Astrocyte (in vitro differentiated cells and primary cell): ENCODE measurements at regions not wholly inside any gene's neighbourhood (a gene's known extent, or its start where the extent isn't known, plus 50 kb on each side); places are given as distances from the start of the nearest gene placed in this dataset.
A peak's percentile ranks its signal among the peaks of the same experiment; 100 is the strongest.

ENCODE experiments used
- DNase-seq: peaks from one replicate; pipeline ENCODE4 v3.0.0-alpha.2; 2010; ENCODE audit warnings: low read depth
- FAIRE-seq: peaks from 2 replicates; lab custom pipeline; 2011; peaks lifted over from hg19 to GRCh38; lab: Jason Lieb, UNC
- H2AFZ ChIP-seq: 2 replicates; pipeline ENCODE4 v1.6.0; 2012; ENCODE audit warnings: low read depth, low read length, inconsistent platforms
- H3K27ac ChIP-seq: 2 replicates; pipeline ENCODE4 v1.5.1; 2011; ENCODE audit warnings: low read depth, low read length, inconsistent platforms
- H3K27me3 ChIP-seq: 2 replicates; pipeline ENCODE4 v1.6.0; 2011; ENCODE audit warnings: low read length, inconsistent platforms; ENCODE audit not compliant: insufficient read depth
- H3K36me3 ChIP-seq: 2 replicates; pipeline ENCODE4 v1.5.1; 2011; ENCODE audit warnings: low read length, inconsistent platforms; ENCODE audit not compliant: insufficient read depth
- H3K4me1 ChIP-seq: 2 replicates; pipeline ENCODE4 v1.5.1; 2011; ENCODE audit warnings: low read length, inconsistent platforms; ENCODE audit not compliant: insufficient read depth
- H3K4me2 ChIP-seq: 2 replicates; pipeline ENCODE4 v1.6.0; 2012; ENCODE audit warnings: low read length, inconsistent platforms
- H3K4me3 ChIP-seq: 2 replicates; pipeline ENCODE4 v1.5.1; 2011; ENCODE audit warnings: low read depth, mild to moderate bottlenecking, low read length, inconsistent platforms; ENCODE audit not compliant: insufficient read depth
- H3K79me2 ChIP-seq: 2 replicates; pipeline ENCODE4 v1.6.0; 2012; ENCODE audit warnings: mild to moderate bottlenecking, low read length, inconsistent platforms; ENCODE audit not compliant: insufficient read depth
- H3K9ac ChIP-seq: 2 replicates; pipeline ENCODE4 v1.6.0; 2012; ENCODE audit warnings: mild to moderate bottlenecking, low read length, inconsistent platforms
- H3K9me3 ChIP-seq: 2 replicates; pipeline ENCODE4 v1.5.1; 2012; ENCODE audit warnings: low read depth, mild to moderate bottlenecking, low read length, inconsistent platforms; ENCODE audit not compliant: insufficient read depth
- H4K20me1 ChIP-seq: 2 replicates; pipeline ENCODE4 v1.6.0; 2012; ENCODE audit warnings: low read length, inconsistent platforms; ENCODE audit not compliant: insufficient read depth
- H3K27ac Mint-ChIP-seq: one replicate; pipeline ENCODE4 v1.8.0; 2021; ENCODE audit warnings: mild to moderate bottlenecking, mixed read lengths; ENCODE audit not compliant: unreplicated experiment
- H3K27me3 Mint-ChIP-seq: one replicate; pipeline ENCODE4 v1.8.0; 2021; ENCODE audit warnings: low read depth, mixed read lengths; ENCODE audit not compliant: unreplicated experiment
- H3K36me3 Mint-ChIP-seq: one replicate; pipeline ENCODE4 v1.8.0; 2021; ENCODE audit warnings: low read depth, mixed read lengths; ENCODE audit not compliant: unreplicated experiment
- H3K4me1 Mint-ChIP-seq: one replicate; pipeline ENCODE4 v1.8.0; 2021; ENCODE audit warnings: low read depth, mixed read lengths; ENCODE audit not compliant: unreplicated experiment
- H3K4me3 Mint-ChIP-seq: one replicate; pipeline ENCODE4 v1.8.0; 2021; ENCODE audit warnings: mild to moderate bottlenecking, moderate library complexity, mixed read lengths; ENCODE audit not compliant: unreplicated experiment
- H3K9me3 Mint-ChIP-seq: one replicate; pipeline ENCODE4 v1.8.0; 2021; ENCODE audit warnings: mild to moderate bottlenecking, mixed read lengths; ENCODE audit not compliant: unreplicated experiment
- EZH2 ChIP-seq: IDR thresholded peaks from 2 replicates; pipeline ENCODE4 v1.6.1; 2012; ENCODE audit warnings: mild to moderate bottlenecking, low read length, inconsistent platforms; ENCODE audit not compliant: insufficient read depth
- TF ChIP-seq, protein P1 (sequence below): IDR thresholded peaks from 2 replicates; pipeline ENCODE4 v1.5.1; 2011; ENCODE audit warnings: low read depth, mild to moderate bottlenecking, inconsistent platforms, low read length, moderate library complexity; ENCODE audit not compliant: insufficient read depth

GRCh38 chr1:193633093-193633492 lies 446.7 kb upstream of the B3GALT2 start:
- Mint-ChIP-seq H3K9me3 (no peaks in the 10 kb centered on the region), H3K4me3 (no peak overlapping the region), H3K4me1 (peaks cover 18% of the 10 kb centered on the region), H3K36me3 (no peaks in the 10 kb centered on the region), H3K27ac (no peak overlapping the region), H3K27me3 (no peaks in the 10 kb centered on the region)
- Histone ChIP-seq H3K36me3 (no peaks in the 10 kb centered on the region), H3K9me3 (no peaks in the 10 kb centered on the region), H3K4me2 (no peak overlapping the region), H2AFZ (no peak overlapping the region), H3K4me1 (no peaks in the 10 kb centered on the region), H3K27ac (no peak overlapping the region), H4K20me1 (no peaks in the 10 kb centered on the region), H3K9ac (no peak overlapping the region), H3K4me3 (no peak overlapping the region), H3K27me3 (no peaks in the 10 kb centered on the region), H3K79me2 (no peaks in the 10 kb centered on the region)
- TF ChIP-seq EZH2: no peak
- TF ChIP-seq, protein P1, sequence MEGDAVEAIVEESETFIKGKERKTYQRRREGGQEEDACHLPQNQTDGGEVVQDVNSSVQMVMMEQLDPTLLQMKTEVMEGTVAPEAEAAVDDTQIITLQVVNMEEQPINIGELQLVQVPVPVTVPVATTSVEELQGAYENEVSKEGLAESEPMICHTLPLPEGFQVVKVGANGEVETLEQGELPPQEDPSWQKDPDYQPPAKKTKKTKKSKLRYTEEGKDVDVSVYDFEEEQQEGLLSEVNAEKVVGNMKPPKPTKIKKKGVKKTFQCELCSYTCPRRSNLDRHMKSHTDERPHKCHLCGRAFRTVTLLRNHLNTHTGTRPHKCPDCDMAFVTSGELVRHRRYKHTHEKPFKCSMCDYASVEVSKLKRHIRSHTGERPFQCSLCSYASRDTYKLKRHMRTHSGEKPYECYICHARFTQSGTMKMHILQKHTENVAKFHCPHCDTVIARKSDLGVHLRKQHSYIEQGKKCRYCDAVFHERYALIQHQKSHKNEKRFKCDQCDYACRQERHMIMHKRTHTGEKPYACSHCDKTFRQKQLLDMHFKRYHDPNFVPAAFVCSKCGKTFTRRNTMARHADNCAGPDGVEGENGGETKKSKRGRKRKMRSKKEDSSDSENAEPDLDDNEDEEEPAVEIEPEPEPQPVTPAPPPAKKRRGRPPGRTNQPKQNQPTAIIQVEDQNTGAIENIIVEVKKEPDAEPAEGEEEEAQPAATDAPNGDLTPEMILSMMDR: no peak
- no peak for DNase-seq
- no peak for FAIRE-seq

DNA sequence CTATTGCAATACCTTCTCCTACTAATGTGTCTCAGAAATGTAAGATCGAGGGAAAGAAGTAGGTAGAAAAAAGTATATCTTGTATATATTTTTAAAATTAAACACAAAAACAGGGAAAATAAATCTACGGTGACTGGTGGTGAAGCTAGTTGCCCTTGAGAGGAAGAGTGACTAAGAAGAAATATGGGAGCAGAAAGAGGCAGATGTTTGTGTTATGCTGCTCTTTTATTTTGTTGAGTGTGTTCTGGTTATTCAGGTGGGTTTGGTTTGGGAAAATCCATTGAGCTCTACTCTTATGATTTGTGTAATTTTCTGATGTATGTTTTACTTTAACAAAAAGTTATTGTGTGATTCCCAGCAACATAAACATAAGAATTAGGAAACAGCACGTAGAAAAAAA lies 444.9 kb upstream of the B3GALT2 start:
- H3K9ac ChIP-seq: no peak overlapping the region
- H2AFZ ChIP-seq: no peak overlapping the region
- TF ChIP-seq EZH2: no peak
- TF ChIP-seq, protein P1: no peak
- H4K20me1 ChIP-seq: no peaks in the 10 kb centered on the region
- H3K4me3 Mint-ChIP-seq: no peak overlapping the region
- H3K36me3 Mint-ChIP-seq: no peaks in the 10 kb centered on the region
- H3K27ac ChIP-seq: no peak overlapping the region
- no peaks in the 10 kb centered on the region for H3K79me2 ChIP-seq
- no peak overlapping the region for H3K4me2 ChIP-seq
- FAIRE-seq (no peak), DNase-seq (no peak)
- H3K27me3 ChIP-seq: no peaks in the 10 kb centered on the region
- H3K4me3 ChIP-seq: no peak overlapping the region
- no peaks in the 10 kb centered on the region for H3K9me3 Mint-ChIP-seq
- H3K4me1 Mint-ChIP-seq: peaks cover 18% of the 10 kb centered on the region
- H3K36me3 ChIP-seq: no peaks in the 10 kb centered on the region
- no peaks in the 10 kb centered on the region for H3K9me3 ChIP-seq
- H3K27ac Mint-ChIP-seq: no peak overlapping the region
- no peaks in the 10 kb centered on the region for H3K4me1 ChIP-seq
- H3K27me3 Mint-ChIP-seq: no peaks in the 10 kb centered on the region

DNA sequence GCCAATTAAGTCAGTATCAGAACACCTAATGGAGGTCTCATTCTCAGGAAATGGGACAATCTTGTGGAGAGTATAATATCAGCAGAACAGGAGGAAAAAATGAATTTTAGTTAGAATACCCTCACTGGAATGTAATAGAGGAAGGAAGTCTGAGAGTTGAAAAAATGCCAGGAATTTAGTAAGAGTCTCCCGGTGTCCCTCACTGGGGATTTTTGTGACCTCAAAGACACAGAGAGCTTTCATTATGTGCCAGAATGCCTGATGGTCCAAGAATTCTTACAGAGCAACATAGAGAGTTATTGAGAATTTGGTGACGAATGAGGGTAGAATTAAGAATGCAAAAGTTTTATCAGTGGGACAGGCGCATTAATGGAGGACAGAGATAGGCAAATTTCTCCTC lies 443.5 kb upstream of the B3GALT2 start:
- Mint-ChIP-seq H3K27ac (peak overlapping the region; percentile 37), H3K27me3 (no peaks in the 10 kb centered on the region)

More for the DNA sequence above, 443.5 kb upstream of the B3GALT2 start:
- no peak overlapping the region for H3K4me3 ChIP-seq
- Mint-ChIP-seq H3K4me3 (no peak overlapping the region), H3K36me3 (no peaks in the 10 kb centered on the region), H3K9me3 (no peaks in the 10 kb centered on the region), H3K4me1 (peaks cover 18% of the 10 kb centered on the region)
- no peaks in the 10 kb centered on the region for H4K20me1 ChIP-seq
- no peak overlapping the region for H3K27ac ChIP-seq
- no peak overlapping the region for H3K9ac ChIP-seq
- H3K9me3 ChIP-seq: no peaks in the 10 kb centered on the region
- no peaks in the 10 kb centered on the region for H3K27me3 ChIP-seq
- H3K4me1 ChIP-seq: no peaks in the 10 kb centered on the region
- DNase-seq (peak; percentile 21), FAIRE-seq (no peak)
- no peak overlapping the region for H2AFZ ChIP-seq
- H3K36me3 ChIP-seq: no peaks in the 10 kb centered on the region
- H3K4me2 ChIP-seq: peak overlapping the region; percentile 4
- H3K79me2 ChIP-seq: no peaks in the 10 kb centered on the region
- TF ChIP-seq, protein P1: no peak
- TF ChIP-seq EZH2: no peak
